ENCODE measurements at regions not wholly inside any gene's neighbourhood (a gene's known extent, or its start where the extent isn't known, plus 50 kb on each side); places are given as distances from the start of the nearest gene placed in this dataset.
"Not testable (repeated sequence)": the region's sequence is repeated elsewhere in the genome, so short reads cannot be mapped to it uniquely, and the experiment has no call there.

- no peak for DNase-seq (ENCODE audit: low spot score)
Measured at GRCh38 chr5:96129276-96129675, 167.6 kb upstream of the ELL2 start.

- DNase-seq (ENCODE audit: low spot score) = no peak
Measured at GRCh38 chr5:96128204-96128864, 166.7 kb upstream of the ELL2 start.

GRCh38 chr5:96127538-96127937 is 165.9 kb upstream of the ELL2 start:
- no peak for DNase-seq (ENCODE audit: low spot score)

- DNase-seq (ENCODE audit: low spot score) = no peak
Measured at GRCh38 chr5:96125231-96125891, 163.7 kb upstream of the ELL2 start.

- DNase-seq (ENCODE audit: low spot score) = no peak
Measured at GRCh38 chr5:96124589-96124988, 162.9 kb upstream of the ELL2 start.

- DNase-seq (ENCODE audit: low spot score) = no peak
Measured at GRCh38 chr5:96123418-96123817, 161.8 kb upstream of the ELL2 start.

GRCh38 chr5:96121364-96121763 is 159.7 kb upstream of the ELL2 start:
- no peak for DNase-seq (ENCODE audit: low spot score)

- no peak for DNase-seq (ENCODE audit: low spot score)
Measured at GRCh38 chr5:96120120-96120519, 158.5 kb upstream of the ELL2 start.

GRCh38 chr5:96117771-96118651 is 156.4 kb upstream of the ELL2 start:
- peak; percentile 46 for DNase-seq (ENCODE audit: low spot score)

GRCh38 chr5:96115147-96115807 is 153.6 kb upstream of the ELL2 start:
- DNase-seq (ENCODE audit: low spot score) = no peak

GRCh38 chr5:96114736-96115135 is 153.1 kb upstream of the ELL2 start:
- DNase-seq (ENCODE audit: low spot score) = no peak

GRCh38 chr5:96113170-96113939 is 151.7 kb upstream of the ELL2 start:
- DNase-seq (ENCODE audit: low spot score) = no peak

- no peak for DNase-seq (ENCODE audit: low spot score)
Measured at GRCh38 chr5:96112703-96113102, 151.1 kb upstream of the ELL2 start.

- DNase-seq (ENCODE audit: low spot score) = no peak
Measured at GRCh38 chr5:96112123-96112670, 150.5 kb upstream of the ELL2 start.

GRCh38 chr5:96111080-96111756 is 149.6 kb upstream of the ELL2 start:
- no peak for DNase-seq (ENCODE audit: low spot score)

- DNase-seq (ENCODE audit: low spot score) = no peak
Measured at GRCh38 chr5:96110300-96110699, 148.6 kb upstream of the ELL2 start.

GRCh38 chr5:96108629-96109028 is 147.0 kb upstream of the ELL2 start:
- DNase-seq (ENCODE audit: low spot score) = not testable (repeated sequence)

GRCh38 chr5:96103829-96104228 is 142.2 kb upstream of the ELL2 start:
- not testable (repeated sequence) for DNase-seq (ENCODE audit: low spot score)

GRCh38 chr5:96101358-96102089 is 139.9 kb upstream of the ELL2 start:
- no peak for DNase-seq (ENCODE audit: low spot score)

- DNase-seq (ENCODE audit: low spot score) = not testable (repeated sequence)
Measured at GRCh38 chr5:96097488-96097887, 135.8 kb upstream of the ELL2 start.
